ENCODE measurements at regions not wholly inside any gene's neighbourhood (a gene's known extent, or its start where the extent isn't known, plus 50 kb on each side); places are given as distances from the start of the nearest gene placed in this dataset.
A peak's percentile ranks its signal among the peaks of the same experiment; 100 is the strongest.

- no peak overlapping the region for H3K27ac Mint-ChIP-seq
- Histone ChIP-seq H3K9me3 (ENCODE audit: control insufficient read depth in 2 of 2, low read length in 2 of 2) (peaks cover 0 to 3% of the 10 kb centered on the region in 2 experiments), H3K4me3 (ENCODE audit: low read depth, low read length) (no peak overlapping the region), H3K27me3 (ENCODE audit: control insufficient read depth, insufficient read depth, low read length) (no peaks in the 10 kb centered on the region), H3K36me3 (ENCODE audit: control insufficient read depth, insufficient read depth, low read length) (no peaks in the 10 kb centered on the region), H3K4me1 (ENCODE audit: control insufficient read depth, insufficient read depth, low read length, poor library complexity, severe bottlenecking) (no peaks in the 10 kb centered on the region), H3K27ac (ENCODE audit: insufficient read depth, low read length, poor library complexity, severe bottlenecking) (no peak overlapping the region)
- no peaks in the 10 kb centered on the region for H3K36me3 Mint-ChIP-seq
- ATAC-seq (ENCODE audit: low read depth in 2 of 2) = no peak
- H3K9me3 Mint-ChIP-seq = peaks cover 0 to 9% (median 5%) of the 10 kb centered on the region in 7 donors
- H3K27me3 Mint-ChIP-seq = no peaks in the 10 kb centered on the region
- no peak for DNase-seq
- H3K4me3 Mint-ChIP-seq = no peak overlapping the region
- no peaks in the 10 kb centered on the region for H3K4me1 Mint-ChIP-seq
Measured at GRCh38 chr2:59703796-59704195, 849.7 kb downstream of the BCL11A start.

GRCh38 chr2:59702026-59702425 is 851.4 kb downstream of the BCL11A start:
- Histone ChIP-seq H3K4me1 (ENCODE audit: control insufficient read depth, insufficient read depth, low read length, poor library complexity, severe bottlenecking) (no peaks in the 10 kb centered on the region), H3K9me3 (ENCODE audit: control insufficient read depth in 2 of 2, low read length in 2 of 2) (peaks cover 0 to 3% of the 10 kb centered on the region in 2 experiments), H3K36me3 (ENCODE audit: control insufficient read depth, insufficient read depth, low read length) (no peaks in the 10 kb centered on the region), H3K27ac (ENCODE audit: insufficient read depth, low read length, poor library complexity, severe bottlenecking) (no peak overlapping the region), H3K4me3 (ENCODE audit: low read depth, low read length) (no peak overlapping the region), H3K27me3 (ENCODE audit: control insufficient read depth, insufficient read depth, low read length) (no peaks in the 10 kb centered on the region)
- no peaks in the 10 kb centered on the region for H3K27me3 Mint-ChIP-seq
- no peak overlapping the region for H3K4me3 Mint-ChIP-seq
- DNase-seq (no peak), ATAC-seq (ENCODE audit: low read depth in 2 of 2) (no peak)
- peaks cover 0 to 9% (median 5%) of the 10 kb centered on the region in 7 donors for H3K9me3 Mint-ChIP-seq
- H3K4me1 Mint-ChIP-seq = no peaks in the 10 kb centered on the region
- H3K27ac Mint-ChIP-seq = no peak overlapping the region
- H3K36me3 Mint-ChIP-seq = no peaks in the 10 kb centered on the region

- H3K36me3 Mint-ChIP-seq = no peaks in the 10 kb centered on the region
- no peaks in the 10 kb centered on the region for H3K4me1 ChIP-seq (ENCODE audit: control insufficient read depth, insufficient read depth, low read length, poor library complexity, severe bottlenecking)
- H3K4me1 Mint-ChIP-seq = no peaks in the 10 kb centered on the region
- no peak overlapping the region for H3K27ac ChIP-seq (ENCODE audit: insufficient read depth, low read length, poor library complexity, severe bottlenecking)
- H3K4me3 Mint-ChIP-seq = no peak overlapping the region
- H3K4me3 ChIP-seq (ENCODE audit: low read depth, low read length) = no peak overlapping the region
- DNase-seq = no peak
- H3K27me3 ChIP-seq (ENCODE audit: control insufficient read depth, insufficient read depth, low read length) = no peaks in the 10 kb centered on the region
- peaks cover 0 to 9% (median 5%) of the 10 kb centered on the region in 7 donors for H3K9me3 Mint-ChIP-seq
- no peak for ATAC-seq (ENCODE audit: low read depth in 2 of 2)
- no peaks in the 10 kb centered on the region for H3K27me3 Mint-ChIP-seq
- H3K36me3 ChIP-seq (ENCODE audit: control insufficient read depth, insufficient read depth, low read length) = no peaks in the 10 kb centered on the region
- no peak overlapping the region for H3K27ac Mint-ChIP-seq
- H3K9me3 ChIP-seq (ENCODE audit: control insufficient read depth in 2 of 2, low read length in 2 of 2) = peaks cover 0 to 3% of the 10 kb centered on the region in 2 experiments
Measured at GRCh38 chr2:59701271-59701994, 852.0 kb downstream of the BCL11A start.

GRCh38 chr2:59694176-59694575 is 859.3 kb downstream of the BCL11A start:
- no peaks in the 10 kb centered on the region for H3K27me3 ChIP-seq (ENCODE audit: control insufficient read depth, insufficient read depth, low read length)
- H3K4me3 Mint-ChIP-seq = no peak overlapping the region
- no peaks in the 10 kb centered on the region for H3K36me3 ChIP-seq (ENCODE audit: control insufficient read depth, insufficient read depth, low read length)
- no peak overlapping the region for H3K27ac Mint-ChIP-seq
- H3K9me3 Mint-ChIP-seq = peaks cover 0 to 11% (median 4%) of the 10 kb centered on the region in 7 donors
- no peaks in the 10 kb centered on the region for H3K27me3 Mint-ChIP-seq
- H3K9me3 ChIP-seq (ENCODE audit: control insufficient read depth in 2 of 2, low read length in 2 of 2) = no peaks in the 10 kb centered on the region
- no peak overlapping the region for H3K27ac ChIP-seq (ENCODE audit: insufficient read depth, low read length, poor library complexity, severe bottlenecking)
- no peak overlapping the region for H3K4me3 ChIP-seq (ENCODE audit: low read depth, low read length)
- ATAC-seq (ENCODE audit: low read depth in 2 of 2) (no peak), DNase-seq (no peak)
- H3K4me1 Mint-ChIP-seq = no peaks in the 10 kb centered on the region
- no peaks in the 10 kb centered on the region for H3K4me1 ChIP-seq (ENCODE audit: control insufficient read depth, insufficient read depth, low read length, poor library complexity, severe bottlenecking)
- H3K36me3 Mint-ChIP-seq = no peaks in the 10 kb centered on the region

- no peak for DNase-seq
- H3K4me1 Mint-ChIP-seq = no peaks in the 10 kb centered on the region
Measured at GRCh38 chr2:59693231-59693959, 860.1 kb downstream of the BCL11A start.

GRCh38 chr2:59691518-59692190 is 861.8 kb downstream of the BCL11A start:
- no peak overlapping the region for H3K4me3 Mint-ChIP-seq
- no peak for ATAC-seq (ENCODE audit: low read depth in 2 of 2)

More at GRCh38 chr2:59693231-59693959, 860.1 kb downstream of the BCL11A start:
- Histone ChIP-seq H3K27ac (ENCODE audit: insufficient read depth, low read length, poor library complexity, severe bottlenecking) (no peak overlapping the region), H3K4me3 (ENCODE audit: low read depth, low read length) (no peak overlapping the region), H3K9me3 (ENCODE audit: control insufficient read depth in 2 of 2, low read length in 2 of 2) (no peaks in the 10 kb centered on the region), H3K36me3 (ENCODE audit: control insufficient read depth, insufficient read depth, low read length) (no peaks in the 10 kb centered on the region), H3K4me1 (ENCODE audit: control insufficient read depth, insufficient read depth, low read length, poor library complexity, severe bottlenecking) (no peaks in the 10 kb centered on the region), H3K27me3 (ENCODE audit: control insufficient read depth, insufficient read depth, low read length) (no peaks in the 10 kb centered on the region)
- no peaks in the 10 kb centered on the region for H3K27me3 Mint-ChIP-seq
- no peak for ATAC-seq (ENCODE audit: low read depth in 2 of 2)
- no peak overlapping the region for H3K4me3 Mint-ChIP-seq
- H3K36me3 Mint-ChIP-seq = no peaks in the 10 kb centered on the region
- H3K27ac Mint-ChIP-seq = peak overlapping the region in 1 of 3 donors; percentile 49
- peaks cover 0 to 11% (median 4%) of the 10 kb centered on the region in 7 donors for H3K9me3 Mint-ChIP-seq

GRCh38 chr2:59690849-59691248 is 862.6 kb downstream of the BCL11A start:
- Mint-ChIP-seq H3K9me3 (peaks cover 0 to 12% (median 6%) of the 10 kb centered on the region in 7 donors), H3K27me3 (no peaks in the 10 kb centered on the region), H3K4me3 (no peak overlapping the region), H3K27ac (no peak overlapping the region), H3K36me3 (peaks cover 3% of the 10 kb centered on the region), H3K4me1 (no peaks in the 10 kb centered on the region)
- Histone ChIP-seq H3K27me3 (ENCODE audit: control insufficient read depth, insufficient read depth, low read length) (no peaks in the 10 kb centered on the region), H3K4me3 (ENCODE audit: low read depth, low read length) (no peak overlapping the region), H3K4me1 (ENCODE audit: control insufficient read depth, insufficient read depth, low read length, poor library complexity, severe bottlenecking) (no peaks in the 10 kb centered on the region), H3K36me3 (ENCODE audit: control insufficient read depth, insufficient read depth, low read length) (no peaks in the 10 kb centered on the region), H3K27ac (ENCODE audit: insufficient read depth, low read length, poor library complexity, severe bottlenecking) (no peak overlapping the region), H3K9me3 (ENCODE audit: control insufficient read depth in 2 of 2, low read length in 2 of 2) (no peaks in the 10 kb centered on the region)
- ATAC-seq (ENCODE audit: low read depth in 2 of 2) (no peak), DNase-seq (no peak)

More at GRCh38 chr2:59691518-59692190, 861.8 kb downstream of the BCL11A start:
- no peaks in the 10 kb centered on the region for H3K27me3 ChIP-seq (ENCODE audit: control insufficient read depth, insufficient read depth, low read length)
- H3K4me1 Mint-ChIP-seq = no peaks in the 10 kb centered on the region
- H3K9me3 ChIP-seq (ENCODE audit: control insufficient read depth in 2 of 2, low read length in 2 of 2) = no peaks in the 10 kb centered on the region
- DNase-seq = no peak
- H3K27ac ChIP-seq (ENCODE audit: insufficient read depth, low read length, poor library complexity, severe bottlenecking) = no peak overlapping the region
- peaks cover 2% of the 10 kb centered on the region for H3K36me3 Mint-ChIP-seq
- H3K4me3 ChIP-seq (ENCODE audit: low read depth, low read length) = no peak overlapping the region
- H3K27ac Mint-ChIP-seq = no peak overlapping the region
- peaks cover 0 to 12% (median 6%) of the 10 kb centered on the region in 7 donors for H3K9me3 Mint-ChIP-seq
- H3K4me1 ChIP-seq (ENCODE audit: control insufficient read depth, insufficient read depth, low read length, poor library complexity, severe bottlenecking) = no peaks in the 10 kb centered on the region
- no peaks in the 10 kb centered on the region for H3K27me3 Mint-ChIP-seq
- no peaks in the 10 kb centered on the region for H3K36me3 ChIP-seq (ENCODE audit: control insufficient read depth, insufficient read depth, low read length)

All from CD4-positive, CD25-positive, alpha-beta regulatory T cell (primary cell).